ENCODE measurements at regions not wholly inside any gene's neighbourhood (a gene's known extent, or its start where the extent isn't known, plus 50 kb on each side); places are given as distances from the start of the nearest gene placed in this dataset.

DNA sequence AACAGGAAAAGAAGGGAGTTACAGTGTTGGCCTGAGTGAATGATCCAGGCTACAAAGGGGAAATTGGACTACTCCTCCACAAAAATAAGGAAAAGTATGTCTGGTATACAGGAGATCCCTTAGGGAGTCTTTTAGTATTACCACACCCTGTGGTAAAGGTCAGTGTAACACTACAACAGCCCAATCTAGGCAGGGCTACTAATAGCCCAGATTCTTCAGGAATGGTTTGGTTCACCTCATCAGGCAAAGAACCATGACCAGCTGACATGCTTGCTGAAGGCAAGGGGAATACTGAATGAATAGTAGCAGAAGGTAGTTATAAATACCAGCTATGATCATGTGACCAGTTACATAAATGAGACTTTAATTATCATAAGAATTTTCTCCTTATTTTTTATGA is 372.6 kb upstream of the ATP11B start:
- TF ChIP-seq, protein P1, sequence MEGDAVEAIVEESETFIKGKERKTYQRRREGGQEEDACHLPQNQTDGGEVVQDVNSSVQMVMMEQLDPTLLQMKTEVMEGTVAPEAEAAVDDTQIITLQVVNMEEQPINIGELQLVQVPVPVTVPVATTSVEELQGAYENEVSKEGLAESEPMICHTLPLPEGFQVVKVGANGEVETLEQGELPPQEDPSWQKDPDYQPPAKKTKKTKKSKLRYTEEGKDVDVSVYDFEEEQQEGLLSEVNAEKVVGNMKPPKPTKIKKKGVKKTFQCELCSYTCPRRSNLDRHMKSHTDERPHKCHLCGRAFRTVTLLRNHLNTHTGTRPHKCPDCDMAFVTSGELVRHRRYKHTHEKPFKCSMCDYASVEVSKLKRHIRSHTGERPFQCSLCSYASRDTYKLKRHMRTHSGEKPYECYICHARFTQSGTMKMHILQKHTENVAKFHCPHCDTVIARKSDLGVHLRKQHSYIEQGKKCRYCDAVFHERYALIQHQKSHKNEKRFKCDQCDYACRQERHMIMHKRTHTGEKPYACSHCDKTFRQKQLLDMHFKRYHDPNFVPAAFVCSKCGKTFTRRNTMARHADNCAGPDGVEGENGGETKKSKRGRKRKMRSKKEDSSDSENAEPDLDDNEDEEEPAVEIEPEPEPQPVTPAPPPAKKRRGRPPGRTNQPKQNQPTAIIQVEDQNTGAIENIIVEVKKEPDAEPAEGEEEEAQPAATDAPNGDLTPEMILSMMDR (IDR thresholded peaks at IDR 0.05): no peak
- TF ChIP-seq POLR2AphosphoS5 (IDR thresholded peaks at IDR 0.05; ENCODE audit: insufficient read depth in 1 of 2, low read depth in 1 of 2): no peak

Data from vagina (tissue), 2 donors.